ENCODE measurements at regions not wholly inside any gene's neighbourhood (a gene's known extent, or its start where the extent isn't known, plus 50 kb on each side); places are given as distances from the start of the nearest gene placed in this dataset.
A peak's percentile ranks its signal among the peaks of the same experiment; 100 is the strongest.
"Not testable (repeated sequence)": the region's sequence is repeated elsewhere in the genome, so short reads cannot be mapped to it uniquely, and the experiment has no call there.

DNA sequence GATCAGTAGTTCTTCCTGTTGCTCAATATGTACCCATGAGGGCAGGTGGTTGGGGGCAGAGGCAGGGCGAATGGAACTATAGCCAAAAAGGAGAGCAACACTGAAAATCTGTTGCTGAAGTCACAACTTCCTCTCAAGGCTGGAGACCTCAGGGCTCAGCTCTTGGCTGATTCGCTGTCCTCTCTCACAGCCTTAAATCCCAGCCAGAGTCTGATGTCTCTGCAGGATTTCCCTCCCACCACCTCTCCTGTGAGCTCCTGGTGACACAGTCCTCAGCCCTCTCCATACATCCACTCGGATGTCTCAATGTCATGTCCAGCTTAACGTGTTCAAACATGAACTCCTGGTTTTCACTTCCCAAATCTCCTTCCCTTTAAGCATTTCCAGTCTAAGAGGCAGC lies 218.7 kb upstream of the FAM240B start:
- DNase-seq; H3K4me1 ChIP-seq; intact Hi-C loops (cut with DNase I); H3K27me3 ChIP-seq; H3K4me3 ChIP-seq; H3K36me3 ChIP-seq (replicated peaks in 1 of 2; ENCODE audit: insufficient read depth in 1 of 2, low read depth in 2 of 2); H3K27ac ChIP-seq; H3K9me3 ChIP-seq; ATAC-seq: not testable (repeated sequence)
- 20 to 33% methylated on average over 1 of the region's 4 CpGs for whole genome bisulfite sequencing, 2 donors

DNA sequence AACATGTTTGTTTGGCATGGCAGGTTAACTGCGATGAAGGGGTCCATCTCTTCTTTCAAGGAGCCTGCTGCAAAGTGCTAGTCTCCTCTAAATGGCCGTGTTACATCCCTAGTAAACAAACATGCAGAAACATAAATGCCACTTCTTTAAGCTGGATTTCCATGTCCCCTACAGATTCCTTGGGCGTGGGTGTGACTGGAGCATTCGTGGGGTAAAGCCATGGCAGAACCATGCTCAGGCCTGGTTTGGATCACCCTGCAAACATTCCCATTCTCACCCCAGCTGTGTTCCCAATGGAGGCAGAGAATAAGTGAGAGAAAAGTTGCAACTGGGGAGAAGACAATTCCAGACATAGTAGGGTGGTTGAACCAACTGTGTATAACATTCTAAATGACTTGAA lies 208.0 kb upstream of the FAM240B start:
- H3K4me1 ChIP-seq; intact Hi-C loops (cut with DNase I); H3K4me3 ChIP-seq; DNase-seq; H3K9me3 ChIP-seq; ATAC-seq; H3K27me3 ChIP-seq; H3K36me3 ChIP-seq (replicated peaks in 1 of 2; ENCODE audit: insufficient read depth in 1 of 2, low read depth in 2 of 2); H3K27ac ChIP-seq: not testable (repeated sequence)
- WGBS, 2 donors = 44 to 49% methylated on average over 2 to 3 of the region's 4 CpGs

DNA sequence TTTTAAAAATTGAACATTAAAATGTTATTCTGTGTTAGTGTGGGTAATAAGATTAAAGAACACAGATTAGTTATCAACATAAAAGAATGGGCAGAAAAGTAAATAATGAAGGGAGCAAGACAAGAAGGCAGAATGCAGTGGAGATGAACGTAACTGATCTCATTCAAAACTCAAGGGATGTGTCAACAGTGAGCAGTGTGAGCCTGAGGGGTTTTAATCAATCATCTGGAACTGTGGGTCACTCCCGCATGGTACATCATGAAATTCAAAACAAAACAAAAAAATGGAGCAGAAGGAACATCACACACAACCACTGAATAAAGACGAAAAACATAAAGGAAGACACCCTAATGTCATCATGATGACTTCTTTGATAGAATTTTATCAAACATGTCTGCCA lies 206.6 kb upstream of the FAM240B start:
- H3K9me3 ChIP-seq; ATAC-seq; DNase-seq; H3K36me3 ChIP-seq (replicated peaks in 1 of 2; ENCODE audit: insufficient read depth in 1 of 2, low read depth in 2 of 2); intact Hi-C loops (cut with DNase I); H3K27ac ChIP-seq; H3K27me3 ChIP-seq; H3K4me3 ChIP-seq; H3K4me1 ChIP-seq: not testable (repeated sequence)
- no CpG with 5 or more reads among the region's 3 CpGs for WGBS, 2 donors

DNA sequence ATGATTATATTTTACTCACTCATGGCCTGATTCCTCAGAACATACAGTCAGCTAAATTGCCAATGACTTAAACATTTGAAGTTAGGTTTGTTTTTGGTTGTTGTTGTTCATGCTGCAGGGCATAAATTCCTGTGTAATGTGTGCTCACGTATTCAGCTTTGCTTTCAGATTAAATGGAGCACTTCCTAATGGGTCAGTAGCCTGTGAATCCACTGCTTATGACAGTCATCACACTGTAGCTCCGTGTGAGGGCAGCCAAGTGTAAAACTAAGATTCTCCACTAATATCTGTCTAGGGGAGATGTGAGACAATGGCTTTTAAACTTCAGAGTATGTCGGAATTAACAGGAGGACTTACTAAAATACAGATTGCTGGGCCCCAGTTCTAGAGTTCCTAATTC lies 201.3 kb upstream of the FAM240B start:
- DNase-seq; H3K27ac ChIP-seq; H3K9me3 ChIP-seq; ATAC-seq; H3K27me3 ChIP-seq; H3K4me1 ChIP-seq; H3K4me3 ChIP-seq; intact Hi-C loops (cut with DNase I); H3K36me3 ChIP-seq (replicated peaks in 1 of 2; ENCODE audit: insufficient read depth in 1 of 2, low read depth in 2 of 2): not testable (repeated sequence)
- no CpG with 5 or more reads among the region's 3 CpGs for WGBS, 2 donors

DNA sequence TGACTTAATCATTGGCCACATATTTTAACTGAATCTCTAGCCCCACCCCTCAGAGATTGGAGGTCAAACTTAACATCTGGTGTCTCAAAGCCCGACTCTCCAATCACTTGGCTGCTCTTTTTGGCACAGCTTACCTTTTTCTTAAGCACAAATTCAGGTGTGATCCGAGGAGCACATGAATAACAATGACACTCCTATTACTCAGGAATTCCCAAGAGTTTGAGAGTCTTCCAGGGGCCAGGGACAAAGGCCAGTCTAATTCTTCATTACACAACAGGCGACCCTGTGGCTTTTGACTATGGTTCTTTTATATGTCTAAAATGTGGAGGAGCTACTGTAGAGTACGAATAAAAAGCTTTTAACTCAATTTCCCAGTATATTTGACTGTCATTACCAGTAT lies 190.7 kb upstream of the FAM240B start:
- H3K36me3 ChIP-seq (replicated peaks in 1 of 2; ENCODE audit: insufficient read depth in 1 of 2, low read depth in 2 of 2); H3K27me3 ChIP-seq; H3K9me3 ChIP-seq; DNase-seq; H3K4me1 ChIP-seq; H3K4me3 ChIP-seq; ATAC-seq; H3K27ac ChIP-seq; intact Hi-C loops (cut with DNase I): not testable (repeated sequence)
- WGBS, 2 donors = 0 to 46% methylated on average over 1 to 4 of the region's 4 CpGs

DNA sequence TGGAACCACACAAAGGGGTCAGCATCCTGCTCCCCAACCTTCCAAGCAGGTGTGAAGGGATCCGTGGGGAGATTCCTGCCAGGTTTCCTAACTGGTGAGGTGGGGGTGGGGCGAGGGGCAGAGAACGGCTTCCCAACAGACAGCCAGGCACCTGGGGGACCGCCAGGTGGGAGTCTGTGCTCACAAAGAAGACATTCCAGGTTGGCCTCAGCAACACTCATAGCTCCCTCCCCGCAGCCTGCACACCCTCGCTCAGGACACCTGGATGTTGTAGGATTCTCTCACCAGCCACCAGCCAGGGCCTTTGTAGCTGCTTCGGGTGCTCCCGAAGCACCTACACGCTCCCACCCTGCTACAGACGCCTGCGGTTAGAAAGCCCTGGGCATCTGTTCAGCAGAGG lies 184.8 kb upstream of the FAM240B start:
- H3K4me3 ChIP-seq; DNase-seq; H3K27me3 ChIP-seq; intact Hi-C loops (cut with DNase I); H3K9me3 ChIP-seq; H3K36me3 ChIP-seq (replicated peaks in 1 of 2; ENCODE audit: insufficient read depth in 1 of 2, low read depth in 2 of 2); H3K4me1 ChIP-seq; ATAC-seq; H3K27ac ChIP-seq: not testable (repeated sequence)
- WGBS, 2 donors = no CpG with 5 or more reads among the region's 11 CpGs

DNA sequence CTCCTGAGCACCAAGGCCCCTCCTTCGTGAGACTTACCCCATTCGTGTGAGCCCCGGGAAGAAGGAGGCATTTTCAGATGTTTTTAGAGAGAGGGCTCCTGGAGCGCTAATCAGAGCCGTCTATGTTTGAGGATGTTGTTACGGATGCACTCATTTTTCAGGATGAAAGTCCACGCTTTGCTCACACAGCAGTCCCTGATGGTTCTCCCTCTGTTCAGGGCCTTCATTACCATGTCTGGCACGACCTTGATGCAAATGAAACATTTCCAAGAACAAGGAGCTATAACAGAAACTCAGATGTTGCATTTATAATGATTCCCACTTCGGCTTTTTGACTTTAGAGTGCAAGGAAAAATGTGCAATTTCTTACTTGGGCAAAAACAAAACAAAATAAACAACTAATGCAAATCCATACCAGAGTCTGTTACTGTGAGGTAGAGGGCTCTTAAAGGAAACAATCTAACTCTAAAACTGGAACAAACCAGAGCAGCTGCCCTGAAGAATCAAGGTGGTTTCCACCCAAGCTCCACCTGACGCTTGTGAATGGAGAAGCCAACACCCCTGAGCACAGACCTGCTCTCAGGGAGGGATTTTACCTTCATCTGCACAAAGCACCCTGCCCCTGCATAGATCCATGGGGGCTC lies 181.7 kb upstream of the FAM240B start:
- H3K27ac ChIP-seq; H3K4me3 ChIP-seq; DNase-seq; H3K27me3 ChIP-seq; H3K36me3 ChIP-seq (replicated peaks in 1 of 2; ENCODE audit: insufficient read depth in 1 of 2, low read depth in 2 of 2); intact Hi-C loops (cut with DNase I); H3K9me3 ChIP-seq; ATAC-seq; H3K4me1 ChIP-seq: not testable (repeated sequence)
- WGBS, 2 donors = no CpG with 5 or more reads among the region's 10 CpGs

DNA sequence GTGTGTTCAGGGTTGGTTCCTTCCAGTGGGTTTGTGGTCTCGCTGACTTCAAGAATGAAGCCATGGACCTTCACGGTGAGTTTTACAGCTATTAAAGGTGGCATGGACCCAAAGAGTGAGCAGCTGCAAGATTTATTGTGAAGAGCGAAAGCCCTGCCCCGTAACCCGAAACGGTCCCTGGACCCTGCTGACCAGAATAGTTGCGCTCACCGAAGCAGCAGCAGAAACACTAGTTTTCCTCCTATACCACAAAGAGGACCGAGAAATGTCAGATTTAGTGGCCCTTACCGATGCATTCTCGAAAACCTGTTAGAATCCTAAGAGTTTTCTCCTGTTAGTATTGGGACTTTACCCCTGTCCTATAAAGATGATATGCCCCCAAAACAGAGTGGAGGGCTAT lies 176.5 kb upstream of the FAM240B start:
- WGBS, 2 donors = 92% methylated on average over 10 of the region's 11 CpGs; no CpG with 5 or more reads in 1 of the 2 donors
- intact Hi-C loops (cut with DNase I); ATAC-seq; H3K4me1 ChIP-seq; H3K4me3 ChIP-seq; H3K27me3 ChIP-seq; H3K27ac ChIP-seq; DNase-seq; H3K9me3 ChIP-seq; H3K36me3 ChIP-seq (replicated peaks in 1 of 2; ENCODE audit: insufficient read depth in 1 of 2, low read depth in 2 of 2): not testable (repeated sequence)

DNA sequence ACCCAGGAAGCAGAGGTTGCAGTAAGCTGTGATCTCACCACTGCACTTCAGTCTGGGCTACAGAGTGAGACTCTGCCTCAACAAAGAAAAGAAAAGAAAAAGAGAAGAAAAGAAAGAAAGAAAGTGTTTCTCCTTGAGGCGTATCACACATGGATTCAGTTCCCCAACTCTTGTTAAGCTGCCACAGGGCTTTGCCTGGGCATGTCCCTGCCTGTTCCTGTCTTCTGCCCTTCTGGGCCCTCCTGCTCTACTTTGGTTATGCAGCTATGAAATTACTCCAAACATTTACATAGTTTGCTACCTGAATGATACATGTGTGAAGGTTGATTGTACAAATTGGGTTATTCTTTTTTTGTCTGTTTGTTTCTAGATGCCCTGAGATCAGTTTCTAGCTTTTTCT lies 175.3 kb upstream of the FAM240B start:
- H3K27me3 ChIP-seq; intact Hi-C loops (cut with DNase I); H3K4me1 ChIP-seq; DNase-seq; H3K27ac ChIP-seq; ATAC-seq; H3K9me3 ChIP-seq; H3K4me3 ChIP-seq; H3K36me3 ChIP-seq (replicated peaks in 1 of 2; ENCODE audit: insufficient read depth in 1 of 2, low read depth in 2 of 2): not testable (repeated sequence)
- no CpG with 5 or more reads among the region's 1 CpG for WGBS, 2 donors

DNA sequence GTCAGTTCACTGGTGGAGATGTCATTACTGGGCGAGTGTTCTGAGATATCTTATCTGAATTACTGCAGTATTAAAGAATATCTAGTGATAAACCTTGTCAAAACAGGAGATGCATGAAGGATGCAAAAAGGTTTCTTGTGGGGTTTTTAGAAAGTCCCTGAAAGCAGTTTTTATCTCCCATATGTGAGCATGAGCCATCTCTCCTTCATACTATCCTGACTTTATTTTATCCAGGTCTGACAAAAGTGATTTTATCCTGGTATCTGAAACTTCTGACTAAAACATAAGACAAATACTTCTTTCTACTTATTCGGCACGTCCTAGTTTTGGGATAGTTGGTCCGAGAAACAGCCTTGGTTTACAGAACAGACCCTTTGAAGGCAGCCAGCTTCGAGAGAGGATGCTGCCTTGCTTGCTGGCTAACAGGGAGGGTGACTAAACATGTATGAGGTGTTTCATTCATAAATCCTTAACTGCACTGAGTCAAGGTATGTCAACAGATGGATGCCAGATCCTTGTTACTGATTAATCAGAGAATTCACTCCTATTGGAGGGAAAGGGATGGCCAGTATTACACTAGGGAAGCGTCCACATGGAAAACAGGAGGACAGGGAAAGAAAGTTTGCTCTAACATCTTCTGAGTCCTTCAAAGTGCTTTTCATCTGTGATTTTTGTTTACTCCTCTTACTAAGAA lies 172.8 kb upstream of the FAM240B start:
- whole genome bisulfite sequencing, 2 donors = 0% methylated on average over 1 of the region's 6 CpGs; no CpG with 5 or more reads in 1 of the 2 donors
- H3K27me3 ChIP-seq; H3K36me3 ChIP-seq (replicated peaks in 1 of 2; ENCODE audit: insufficient read depth in 1 of 2, low read depth in 2 of 2); DNase-seq; H3K4me1 ChIP-seq; H3K27ac ChIP-seq; intact Hi-C loops (cut with DNase I); H3K9me3 ChIP-seq; H3K4me3 ChIP-seq: not testable (repeated sequence)
- peak; percentile 45 for ATAC-seq

DNA sequence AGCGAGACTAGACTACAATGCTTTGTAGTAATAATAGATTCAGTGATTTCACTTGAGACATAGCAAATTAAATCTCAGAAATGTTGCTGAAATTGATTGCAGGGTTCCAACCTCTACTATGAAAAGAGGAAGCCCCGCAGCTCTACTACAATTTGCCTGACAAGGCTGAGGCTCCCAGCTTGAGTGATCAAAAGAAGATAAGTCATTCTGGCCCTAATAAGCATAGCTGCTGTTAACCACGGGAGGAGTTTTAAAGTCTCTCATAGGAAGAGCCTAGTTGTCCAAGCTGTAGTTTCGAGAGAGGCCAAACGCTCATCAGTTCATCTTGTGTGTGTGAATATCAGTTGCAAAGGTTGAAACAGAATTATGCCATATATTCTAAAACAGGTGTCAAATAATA lies 166.1 kb upstream of the FAM240B start:
- intact Hi-C loops (cut with DNase I); ATAC-seq; H3K9me3 ChIP-seq; H3K36me3 ChIP-seq (replicated peaks in 1 of 2; ENCODE audit: insufficient read depth in 1 of 2, low read depth in 2 of 2); H3K4me1 ChIP-seq; DNase-seq; H3K27me3 ChIP-seq; H3K27ac ChIP-seq; H3K4me3 ChIP-seq: not testable (repeated sequence)
- 68% methylated on average over 2 of the region's 5 CpGs; no CpG with 5 or more reads in 1 of the 2 donors for WGBS, 2 donors

DNA sequence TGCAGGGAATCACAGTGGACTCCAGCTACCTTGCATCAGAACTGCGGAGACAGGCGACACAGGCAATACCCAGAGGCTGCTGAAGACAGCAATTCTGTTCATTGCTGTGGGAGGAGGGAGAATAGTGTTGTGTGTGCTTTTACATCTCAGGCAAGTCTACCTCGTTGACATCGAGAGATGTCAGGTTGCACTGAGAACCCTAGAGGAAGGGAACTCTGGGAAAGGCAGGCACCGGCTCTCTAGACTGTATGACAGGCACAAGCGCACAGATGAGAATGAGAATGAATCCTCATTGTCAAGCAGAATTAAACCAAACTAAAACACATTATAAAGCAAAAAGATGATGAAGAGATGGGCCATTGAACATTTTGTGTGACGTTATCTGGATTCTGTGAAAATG lies 155.7 kb upstream of the FAM240B start:
- DNase-seq = not testable (repeated sequence)

More for the DNA sequence above, 155.7 kb upstream of the FAM240B start:
- H3K4me3 ChIP-seq; H3K27me3 ChIP-seq; H3K9me3 ChIP-seq; intact Hi-C loops (cut with DNase I); ATAC-seq; H3K4me1 ChIP-seq; H3K36me3 ChIP-seq (replicated peaks in 1 of 2; ENCODE audit: insufficient read depth in 1 of 2, low read depth in 2 of 2); H3K27ac ChIP-seq: not testable (repeated sequence)
- 68 to 79% methylated on average over 6 of the region's 7 CpGs for WGBS, 2 donors

Measured in body of pancreas (tissue), 4 donors.